GM10266 (cell line): ENCODE measurements at regions not wholly inside any gene's neighbourhood (a gene's known extent, or its start where the extent isn't known, plus 50 kb on each side); places are given as distances from the start of the nearest gene placed in this dataset.

Source experiments
- DNase-seq: peaks from one replicate; pipeline ENCODE4 v3.0.0; 2012; ENCODE audit errors: extremely low spot score
- CTCF ChIP-seq: IDR thresholded peaks from 2 replicates; pipeline ENCODE4 v1.5.1; 2012; ENCODE audit warnings: mild to moderate bottlenecking, low read depth; ENCODE audit not compliant: control insufficient read depth, insufficient read depth; ENCODE audit errors: missing control alignments

- DNase-seq = peak; percentile 79
- TF ChIP-seq CTCF = peak; percentile 93
Observed at GRCh38 chr16:66315210-66315825, 51.2 kb upstream of the CDH5 start.

GRCh38 chr16:66311306-66311705 lies 55.2 kb upstream of the CDH5 start:
- no peak for DNase-seq
- no peak for TF ChIP-seq CTCF

- no peak for TF ChIP-seq CTCF
- no peak for DNase-seq
Observed at GRCh38 chr16:66309215-66309807, 57.2 kb upstream of the CDH5 start.

GRCh38 chr16:66308096-66308495 lies 58.4 kb upstream of the CDH5 start:
- TF ChIP-seq CTCF = no peak
- no peak for DNase-seq

- no peak for TF ChIP-seq CTCF
- DNase-seq = no peak
Observed at GRCh38 chr16:66306366-66307150, 59.9 kb upstream of the CDH5 start.

- DNase-seq = no peak
- TF ChIP-seq CTCF = no peak
Observed at GRCh38 chr16:66304961-66305360, 61.5 kb upstream of the CDH5 start.

- DNase-seq = no peak
- no peak for TF ChIP-seq CTCF
Observed at GRCh38 chr16:66304151-66304550, 62.3 kb upstream of the CDH5 start.
